SK-N-MC (cell line): ENCODE measurements at regions not wholly inside any gene's neighbourhood (a gene's known extent, or its start where the extent isn't known, plus 50 kb on each side); places are given as distances from the start of the nearest gene placed in this dataset.

ENCODE experiments used
- DNase-seq: peaks from one replicate; pipeline ENCODE4 v3.0.0-alpha.2; 2011; ENCODE audit warnings: low read depth, low spot score
- H3K27ac ChIP-seq: fragments of 200-600 bp; sonication (generic); 2 replicates; pipeline ENCODE4 v1.5.1; 2016; ENCODE audit warnings: mixed run types
- H3K36me3 ChIP-seq: fragments of 200-600 bp; sonication (generic); 2 replicates; pipeline ENCODE4 v1.6.1; 2017; ENCODE audit warnings: antibody characterized with exemption, low read length, mixed read lengths; ENCODE audit not compliant: insufficient read depth
- H3K4me3 ChIP-seq: fragments of 200-600 bp; sonication (generic); 2 replicates; pipeline ENCODE4 v1.5.1; 2016
- H3K9ac ChIP-seq: fragments of 200-600 bp; sonication (generic); 2 replicates; pipeline ENCODE4 v1.8.0; 2017; ENCODE audit warnings: mixed run types, mixed read lengths; ENCODE audit not compliant: insufficient read length
- H3K9me3 ChIP-seq: fragments of 200-600 bp; sonication (generic); 2 replicates; pipeline ENCODE4 v1.6.1; 2017; ENCODE audit warnings: low read depth, mild to moderate bottlenecking, antibody characterized with exemption, low read length, moderate library complexity, mixed read lengths
- EZH2 ChIP-seq: fragments of 200-600 bp; sonication (generic); IDR thresholded peaks from one replicate; pipeline ENCODE4 v1.6.1; 2017; ENCODE audit warnings: antibody characterized with exemption
- FOXP2 ChIP-seq: optimal IDR thresholded peaks from 2 replicates; pipeline ENCODE3; 2011; ENCODE audit warnings: mild to moderate bottlenecking, moderate library complexity; ENCODE audit not compliant: insufficient read depth; ENCODE audit errors: extremely low read length, control extremely low read depth
- POLR2AphosphoS5 ChIP-seq: IDR thresholded peaks from 2 replicates; pipeline ENCODE4 v1.6.1; 2012; ENCODE audit warnings: mild to moderate bottlenecking, low read depth, low read length, borderline replicate concordance

- no peak overlapping the region for H3K4me3 ChIP-seq
- no peak overlapping the region for H3K27ac ChIP-seq
- DNase-seq: no peak
- no peaks in the 10 kb centered on the region for H3K9me3 ChIP-seq
- H3K36me3 ChIP-seq: no peaks in the 10 kb centered on the region
- no peak for TF ChIP-seq EZH2
- no peak for TF ChIP-seq FOXP2
- TF ChIP-seq POLR2AphosphoS5: no peak
- no peak overlapping the region for H3K9ac ChIP-seq
These were observed 232.6 kb downstream of the TEX29 start for GRCh38 chr13:111552891-111553655.

GRCh38 chr13:111554539-111555267, 234.3 kb downstream of the TEX29 start:
- H3K9ac ChIP-seq: no peak overlapping the region
- H3K27ac ChIP-seq: no peak overlapping the region
- H3K9me3 ChIP-seq: no peaks in the 10 kb centered on the region
- DNase-seq: no peak
- no peaks in the 10 kb centered on the region for H3K36me3 ChIP-seq
- no peak overlapping the region for H3K4me3 ChIP-seq
- TF ChIP-seq EZH2: no peak
- TF ChIP-seq FOXP2: no peak
- no peak for TF ChIP-seq POLR2AphosphoS5

GRCh38 chr13:111555268-111555808, 234.9 kb downstream of the TEX29 start:
- H3K9me3 ChIP-seq: no peaks in the 10 kb centered on the region
- no peak overlapping the region for H3K4me3 ChIP-seq
- TF ChIP-seq POLR2AphosphoS5 (no peak), EZH2 (no peak), FOXP2 (no peak)

GRCh38 chr13:111555903-111556302, 235.5 kb downstream of the TEX29 start:
- TF ChIP-seq EZH2 (no peak), FOXP2 (no peak), POLR2AphosphoS5 (no peak)
- Histone ChIP-seq H3K9me3 (no peaks in the 10 kb centered on the region), H3K4me3 (no peak overlapping the region)

More at GRCh38 chr13:111555268-111555808, 234.9 kb downstream of the TEX29 start:
- no peak overlapping the region for H3K27ac ChIP-seq
- H3K36me3 ChIP-seq: no peaks in the 10 kb centered on the region
- no peak overlapping the region for H3K9ac ChIP-seq
- no peak for DNase-seq

GRCh38 chr13:111556496-111556895, 236.1 kb downstream of the TEX29 start:
- no peaks in the 10 kb centered on the region for H3K9me3 ChIP-seq
- TF ChIP-seq EZH2 (no peak), POLR2AphosphoS5 (no peak), FOXP2 (no peak)
- H3K27ac ChIP-seq: no peak overlapping the region
- H3K4me3 ChIP-seq: no peak overlapping the region
- no peaks in the 10 kb centered on the region for H3K36me3 ChIP-seq
- no peak for DNase-seq
- H3K9ac ChIP-seq: no peak overlapping the region

More at GRCh38 chr13:111555903-111556302, 235.5 kb downstream of the TEX29 start:
- Histone ChIP-seq H3K27ac (no peak overlapping the region), H3K9ac (no peak overlapping the region), H3K36me3 (no peaks in the 10 kb centered on the region)
- DNase-seq: no peak

GRCh38 chr13:111557921-111558699, 237.7 kb downstream of the TEX29 start:
- no peaks in the 10 kb centered on the region for H3K9me3 ChIP-seq
- TF ChIP-seq POLR2AphosphoS5: no peak
- TF ChIP-seq EZH2: no peak
- no peak for TF ChIP-seq FOXP2

GRCh38 chr13:111558700-111559088, 238.3 kb downstream of the TEX29 start:
- TF ChIP-seq EZH2 (no peak), POLR2AphosphoS5 (no peak), FOXP2 (no peak)
- no peaks in the 10 kb centered on the region for H3K9me3 ChIP-seq
- no peak for DNase-seq
- H3K4me3 ChIP-seq: no peak overlapping the region
- H3K9ac ChIP-seq: no peak overlapping the region
- H3K36me3 ChIP-seq: no peaks in the 10 kb centered on the region
- no peak overlapping the region for H3K27ac ChIP-seq

More at GRCh38 chr13:111557921-111558699, 237.7 kb downstream of the TEX29 start:
- Histone ChIP-seq H3K36me3 (no peaks in the 10 kb centered on the region), H3K27ac (no peak overlapping the region), H3K4me3 (no peak overlapping the region), H3K9ac (no peak overlapping the region)
- DNase-seq: no peak
